ENCODE measurements at regions not wholly inside any gene's neighbourhood (a gene's known extent, or its start where the extent isn't known, plus 50 kb on each side); places are given as distances from the start of the nearest gene placed in this dataset.
"Not testable (repeated sequence)": the region's sequence is repeated elsewhere in the genome, so short reads cannot be mapped to it uniquely, and the experiment has no call there.

GRCh38 chr15:79496838-79497237, 64.7 kb downstream of the MINAR1 start:
- Histone ChIP-seq H3K27me3 (ENCODE audit: insufficient read depth, low read depth) (no peaks in the 10 kb centered on the region), H3K27ac (no peak overlapping the region), H3K4me3 (IDR thresholded peaks at IDR 0.05; ENCODE audit: insufficient read depth, low read depth, low read length) (no peak overlapping the region), H3K9ac (no peak overlapping the region), H3K4me1 (ENCODE audit: low read depth, poor library complexity, severe bottlenecking) (no peaks in the 10 kb centered on the region), H2AFZ (ENCODE audit: low read depth) (no peak overlapping the region), H3K36me3 (ENCODE audit: insufficient read depth) (no peaks in the 10 kb centered on the region), H3K79me2 (ENCODE audit: insufficient read depth, low read depth) (no peaks in the 10 kb centered on the region), H4K20me1 (ENCODE audit: insufficient read depth) (no peaks in the 10 kb centered on the region), H3K4me2 (no peak overlapping the region)
- TF ChIP-seq CTCF (conservative IDR thresholded peaks at IDR 0.05; ENCODE audit: low read depth, low read length), result no peak

- Histone ChIP-seq H3K4me1 (ENCODE audit: low read depth, poor library complexity, severe bottlenecking) (no peaks in the 10 kb centered on the region), H3K36me3 (ENCODE audit: insufficient read depth) (no peaks in the 10 kb centered on the region), H3K4me3 (IDR thresholded peaks at IDR 0.05; ENCODE audit: insufficient read depth, low read depth, low read length) (no peak overlapping the region), H3K27me3 (ENCODE audit: insufficient read depth, low read depth) (no peaks in the 10 kb centered on the region), H3K27ac (no peak overlapping the region), H4K20me1 (ENCODE audit: insufficient read depth) (no peaks in the 10 kb centered on the region), H3K9ac (no peak overlapping the region), H3K79me2 (ENCODE audit: insufficient read depth, low read depth) (no peaks in the 10 kb centered on the region), H3K4me2 (no peak overlapping the region), H2AFZ (ENCODE audit: low read depth) (no peak overlapping the region)
- no peak for TF ChIP-seq CTCF (conservative IDR thresholded peaks at IDR 0.05; ENCODE audit: low read depth, low read length)
Observed at GRCh38 chr15:79501086-79501485, 69.0 kb downstream of the MINAR1 start.

GRCh38 chr15:79505956-79506355, 73.8 kb downstream of the MINAR1 start:
- H3K9ac ChIP-seq, result no peak overlapping the region
- no peak overlapping the region for H3K27ac ChIP-seq
- H3K36me3 ChIP-seq (ENCODE audit: insufficient read depth), result no peaks in the 10 kb centered on the region
- no peaks in the 10 kb centered on the region for H3K4me1 ChIP-seq (ENCODE audit: low read depth, poor library complexity, severe bottlenecking)
- H3K79me2 ChIP-seq (ENCODE audit: insufficient read depth, low read depth), result no peaks in the 10 kb centered on the region
- no peaks in the 10 kb centered on the region for H4K20me1 ChIP-seq (ENCODE audit: insufficient read depth)
- H2AFZ ChIP-seq (ENCODE audit: low read depth), result no peak overlapping the region
- H3K27me3 ChIP-seq (ENCODE audit: insufficient read depth, low read depth), result no peaks in the 10 kb centered on the region
- H3K4me3 ChIP-seq (IDR thresholded peaks at IDR 0.05; ENCODE audit: insufficient read depth, low read depth, low read length), result no peak overlapping the region
- no peak overlapping the region for H3K4me2 ChIP-seq
- no peak for TF ChIP-seq CTCF (conservative IDR thresholded peaks at IDR 0.05; ENCODE audit: low read depth, low read length)

- not testable (repeated sequence) for H3K27ac ChIP-seq; H3K9ac ChIP-seq; H3K4me3 ChIP-seq (IDR thresholded peaks at IDR 0.05; ENCODE audit: insufficient read depth, low read depth, low read length); H3K4me1 ChIP-seq (ENCODE audit: low read depth, poor library complexity, severe bottlenecking); H3K36me3 ChIP-seq (ENCODE audit: insufficient read depth); H4K20me1 ChIP-seq (ENCODE audit: insufficient read depth); H2AFZ ChIP-seq (ENCODE audit: low read depth); H3K27me3 ChIP-seq (ENCODE audit: insufficient read depth, low read depth); H3K79me2 ChIP-seq (ENCODE audit: insufficient read depth, low read depth); H3K4me2 ChIP-seq
Observed at GRCh38 chr15:79512844-79513243, 80.7 kb downstream of the MINAR1 start.

GRCh38 chr15:79513417-79513816, 81.3 kb downstream of the MINAR1 start:
- Histone ChIP-seq H3K9ac (no peak overlapping the region), H3K36me3 (ENCODE audit: insufficient read depth) (no peaks in the 10 kb centered on the region), H4K20me1 (ENCODE audit: insufficient read depth) (no peaks in the 10 kb centered on the region), H2AFZ (ENCODE audit: low read depth) (no peak overlapping the region), H3K27me3 (ENCODE audit: insufficient read depth, low read depth) (no peaks in the 10 kb centered on the region), H3K79me2 (ENCODE audit: insufficient read depth, low read depth) (no peaks in the 10 kb centered on the region), H3K4me2 (no peak overlapping the region), H3K4me1 (ENCODE audit: low read depth, poor library complexity, severe bottlenecking) (no peaks in the 10 kb centered on the region), H3K4me3 (IDR thresholded peaks at IDR 0.05; ENCODE audit: insufficient read depth, low read depth, low read length) (no peak overlapping the region), H3K27ac (no peak overlapping the region)
- TF ChIP-seq CTCF (conservative IDR thresholded peaks at IDR 0.05; ENCODE audit: low read depth, low read length), result no peak

Measured in KMS-11 (cell line).